CD4-positive, alpha-beta T cell (primary cell): ENCODE measurements at regions not wholly inside any gene's neighbourhood (a gene's known extent, or its start where the extent isn't known, plus 50 kb on each side); places are given as distances from the start of the nearest gene placed in this dataset.

Source experiments
- ATAC-seq: fragments of 200-7000 bp; cut with Tn5 transposase; one replicate; pipeline ENCODE4 v1.10.0; 2022; ENCODE audit warnings: mild to moderate bottlenecking; ENCODE audit not compliant: poor library complexity
- CTCF ChIA-PET: fragments of 350-600 bp; sonication (Branson Sonifier 250); formaldehyde crosslinking; loops from one replicate; lab custom pipeline; 2021; ENCODE audit warnings: antibody characterized with exemption, inconsistent platforms; lab: Charles Lee
- POLR2A ChIA-PET: fragments of 350-600 bp; sonication (Branson Sonifier 250); formaldehyde crosslinking; loops from one replicate; lab custom pipeline; 2021; ENCODE audit warnings: antibody characterized with exemption, inconsistent platforms; lab: Charles Lee
- DNase-seq, 14 experiments: peaks; one replicate each; pipeline ENCODE4 v3.0.0-alpha.2; 2013 to 2020; ENCODE audit warnings: mixed read lengths in 2 of 14
- H3K27ac ChIP-seq, 2 donors: one replicate each; pipeline versions ENCODE4 v1.5.1 to v1.7.0; 2013; ENCODE audit warnings: low read length in 2 of 2, low read depth in 1 of 2, mild to moderate bottlenecking in 1 of 2
- H3K27me3 ChIP-seq, 2 experiments: 1 replicate in 1 of 2; 2 replicates in 1 of 2; pipeline versions ENCODE4 v1.6.1 to v1.7.0; 2013; ENCODE audit warnings: low read length in 2 of 2, control low read depth in 1 of 2, mild to moderate bottlenecking in 1 of 2, moderate library complexity in 1 of 2; ENCODE audit not compliant: insufficient read depth in 2 of 2, control insufficient read depth in 1 of 2
- H3K36me3 ChIP-seq: one replicate; pipeline ENCODE4 v1.6.1; 2013; ENCODE audit warnings: low read length, control low read depth; ENCODE audit not compliant: insufficient read depth
- H3K4me1 ChIP-seq: one replicate; pipeline ENCODE4 v1.6.1; 2013; ENCODE audit warnings: low read length, control low read depth; ENCODE audit not compliant: insufficient read depth
- H3K4me3 ChIP-seq: one replicate; pipeline ENCODE4 v1.5.1; 2013; ENCODE audit warnings: mild to moderate bottlenecking, low read length, moderate library complexity
- H3K9me3 ChIP-seq, 2 experiments: 1 replicate in 1 of 2; 2 replicates in 1 of 2; pipeline versions ENCODE4 v1.6.1 to v1.7.0; 2013; ENCODE audit warnings: low read length in 2 of 2, mild to moderate bottlenecking in 2 of 2, control low read depth in 1 of 2, moderate library complexity in 1 of 2; ENCODE audit not compliant: control insufficient read depth in 1 of 2, insufficient read depth in 1 of 2
- H3K27ac Mint-ChIP-seq: one replicate; pipeline ENCODE4 v1.8.0; 2020; ENCODE audit warnings: mixed read lengths
- H3K27me3 Mint-ChIP-seq: one replicate; pipeline ENCODE4 v1.8.0; 2021; ENCODE audit warnings: mixed read lengths
- H3K36me3 Mint-ChIP-seq: one replicate; pipeline ENCODE4 v1.8.0; 2021; ENCODE audit warnings: low read depth, mixed read lengths
- H3K4me1 Mint-ChIP-seq: one replicate; pipeline ENCODE4 v1.8.0; 2021; ENCODE audit warnings: low read depth, mixed read lengths
- H3K4me3 Mint-ChIP-seq: one replicate; pipeline ENCODE4 v1.8.0; 2020; ENCODE audit warnings: mild to moderate bottlenecking, mixed read lengths
- H3K9me3 Mint-ChIP-seq: one replicate; pipeline ENCODE4 v1.8.0; 2020; ENCODE audit warnings: mixed read lengths
- intact Hi-C, 2 experiments: fragments of 100-400 bp; cut with DNase I in 1 of 2; cut with micrococcal nuclease in 1 of 2; formaldehyde crosslinking; loops; one replicate each; pipeline versions ENCODE4 v1.15.1 to v1.9.0; 2023 to 2025; cut with DNase I, micrococcal nuclease
- TF ChIP-seq, protein P1 (sequence below): fragments of 200-600 bp; IDR thresholded peaks from one replicate; pipeline ENCODE4 v1.8.0; 2022; ENCODE audit warnings: antibody characterized with exemption, mild to moderate bottlenecking

DNA sequence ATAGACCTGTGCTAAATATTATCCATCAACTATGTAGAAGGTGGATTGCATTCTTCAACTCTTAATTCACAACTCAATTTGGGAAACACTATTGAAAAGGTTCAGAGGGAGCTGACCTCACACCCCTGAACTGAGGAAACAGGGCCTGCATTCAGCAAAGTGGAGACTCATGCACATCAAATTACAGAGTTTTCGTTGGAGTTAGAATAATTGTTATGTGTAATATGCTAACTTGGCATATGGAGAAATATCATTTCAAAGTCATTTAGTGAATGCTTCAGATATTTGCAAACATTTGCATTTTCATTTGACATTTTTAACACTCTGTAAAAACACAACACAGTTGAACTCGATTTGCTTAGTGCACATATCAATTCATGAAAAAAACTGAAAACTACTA is 1102.8 kb upstream of the INTU start:
- no peak for ATAC-seq
- no peak for DNase-seq
- peaks cover 6% of the 10 kb centered on the region for H3K9me3 Mint-ChIP-seq
- Histone ChIP-seq H3K27me3 (no peaks in the 10 kb centered on the region), H3K4me1 (no peaks in the 10 kb centered on the region), H3K9me3 (no peaks in the 10 kb centered on the region), H3K36me3 (no peaks in the 10 kb centered on the region), H3K4me3 (no peak overlapping the region), H3K27ac (no peak overlapping the region)
- TF ChIP-seq, protein P1, sequence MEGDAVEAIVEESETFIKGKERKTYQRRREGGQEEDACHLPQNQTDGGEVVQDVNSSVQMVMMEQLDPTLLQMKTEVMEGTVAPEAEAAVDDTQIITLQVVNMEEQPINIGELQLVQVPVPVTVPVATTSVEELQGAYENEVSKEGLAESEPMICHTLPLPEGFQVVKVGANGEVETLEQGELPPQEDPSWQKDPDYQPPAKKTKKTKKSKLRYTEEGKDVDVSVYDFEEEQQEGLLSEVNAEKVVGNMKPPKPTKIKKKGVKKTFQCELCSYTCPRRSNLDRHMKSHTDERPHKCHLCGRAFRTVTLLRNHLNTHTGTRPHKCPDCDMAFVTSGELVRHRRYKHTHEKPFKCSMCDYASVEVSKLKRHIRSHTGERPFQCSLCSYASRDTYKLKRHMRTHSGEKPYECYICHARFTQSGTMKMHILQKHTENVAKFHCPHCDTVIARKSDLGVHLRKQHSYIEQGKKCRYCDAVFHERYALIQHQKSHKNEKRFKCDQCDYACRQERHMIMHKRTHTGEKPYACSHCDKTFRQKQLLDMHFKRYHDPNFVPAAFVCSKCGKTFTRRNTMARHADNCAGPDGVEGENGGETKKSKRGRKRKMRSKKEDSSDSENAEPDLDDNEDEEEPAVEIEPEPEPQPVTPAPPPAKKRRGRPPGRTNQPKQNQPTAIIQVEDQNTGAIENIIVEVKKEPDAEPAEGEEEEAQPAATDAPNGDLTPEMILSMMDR = no peak
- intact Hi-C loops = no loop called here
- no peak overlapping the region for H3K4me3 Mint-ChIP-seq
- no peak overlapping the region for H3K27ac Mint-ChIP-seq
- no peaks in the 10 kb centered on the region for H3K27me3 Mint-ChIP-seq
- CTCF ChIA-PET = no interaction called here
- POLR2A ChIA-PET = no interaction called here
- H3K36me3 Mint-ChIP-seq = no peaks in the 10 kb centered on the region
- H3K4me1 Mint-ChIP-seq = no peaks in the 10 kb centered on the region

GRCh38 chr4:126530996-126531585 is 1101.7 kb upstream of the INTU start:
- DNase-seq = no peak
- no peak for ATAC-seq
- Mint-ChIP-seq H3K4me1 (no peaks in the 10 kb centered on the region), H3K4me3 (no peak overlapping the region), H3K27me3 (no peaks in the 10 kb centered on the region), H3K36me3 (no peaks in the 10 kb centered on the region), H3K27ac (no peak overlapping the region), H3K9me3 (peaks cover 6% of the 10 kb centered on the region)
- no peaks in the 10 kb centered on the region for H3K4me1 ChIP-seq
- H3K27me3 ChIP-seq = no peaks in the 10 kb centered on the region
- intact Hi-C loops = no loop called here
- no peaks in the 10 kb centered on the region for H3K9me3 ChIP-seq
- ChIA-PET CTCF (no interaction called here), POLR2A (no interaction called here)
- TF ChIP-seq, protein P1 = no peak
- H3K4me3 ChIP-seq = no peak overlapping the region
- no peak overlapping the region for H3K27ac ChIP-seq
- H3K36me3 ChIP-seq = no peaks in the 10 kb centered on the region

- intact Hi-C loops = no loop called here
- no peak overlapping the region for H3K4me3 ChIP-seq
- no peaks in the 10 kb centered on the region for H3K9me3 ChIP-seq
- ATAC-seq = no peak
- Mint-ChIP-seq H3K4me3 (no peak overlapping the region), H3K27ac (no peak overlapping the region), H3K27me3 (no peaks in the 10 kb centered on the region), H3K36me3 (no peaks in the 10 kb centered on the region), H3K9me3 (peaks cover 3% of the 10 kb centered on the region), H3K4me1 (no peaks in the 10 kb centered on the region)
- H3K27me3 ChIP-seq = no peaks in the 10 kb centered on the region
- no peak overlapping the region for H3K27ac ChIP-seq
- ChIA-PET POLR2A (no interaction called here), CTCF (no interaction called here)
- H3K36me3 ChIP-seq = no peaks in the 10 kb centered on the region
- no peak for DNase-seq
- no peaks in the 10 kb centered on the region for H3K4me1 ChIP-seq
- TF ChIP-seq, protein P1 = no peak
Measured at GRCh38 chr4:126532527-126532926, 1100.2 kb upstream of the INTU start.
